ENCODE measurements at regions not wholly inside any gene's neighbourhood (a gene's known extent, or its start where the extent isn't known, plus 50 kb on each side); places are given as distances from the start of the nearest gene placed in this dataset.
A peak's percentile ranks its signal among the peaks of the same experiment; 100 is the strongest.

GRCh38 chr1:50289495-50289894 is 133.7 kb downstream of the DMRTA2 start:
- no peaks in the 10 kb centered on the region for H3K9me1 ChIP-seq (ENCODE audit: control insufficient read depth, insufficient read depth, low read length)
- no peaks in the 10 kb centered on the region for H3K27me3 ChIP-seq (ENCODE audit: control insufficient read depth in 2 of 2, insufficient read depth in 2 of 2, low read length in 2 of 2)
- no peak overlapping the region for H3K9ac ChIP-seq (ENCODE audit: insufficient read depth in 1 of 2, low read depth in 2 of 2, low read length in 2 of 2)
- H3K27ac ChIP-seq (ENCODE audit: extremely low read depth, low read depth, low read length), result no peak overlapping the region
- 3% methylated on average over 3 of the region's 3 CpGs for WGBS (ENCODE audit: insufficient coverage, low coverage, missing lambda C conversion rate)
- no peak overlapping the region for H3K4me2 ChIP-seq (ENCODE audit: insufficient read depth, low read length)
- TF ChIP-seq ZNF76 (CRISPR knock-in tag; IDR thresholded peaks at IDR 0.05; ENCODE audit: borderline replicate concordance) (no peak), HES1 (IDR thresholded peaks at IDR 0.05; ENCODE audit: low read depth) (no peak), ZHX1 (conservative IDR thresholded peaks at IDR 0.05; ENCODE audit: low read length) (no peak), RAD21 (CRISPR knock-in tag; conservative IDR thresholded peaks at IDR 0.05 in 1 of 2, IDR thresholded peaks at IDR 0.05 in 1 of 2) (no peak), PBX2 (CRISPR knock-in tag; IDR thresholded peaks at IDR 0.05; ENCODE audit: low read depth) (no peak), PBX2 (tag; conservative IDR thresholded peaks at IDR 0.05; ENCODE audit: low read depth) (no peak), ZNF696 (CRISPR knock-in tag; conservative IDR thresholded peaks at IDR 0.05) (no peak), THAP7 (CRISPR knock-in tag; IDR thresholded peaks at IDR 0.05) (no peak), XRCC5 (IDR thresholded peaks at IDR 0.05; ENCODE audit: low read depth, low read length) (no peak), ZNF134 (CRISPR knock-in tag; conservative IDR thresholded peaks at IDR 0.05) (no peak)
- H4K20me1 ChIP-seq (replicated peaks; ENCODE audit: control insufficient read depth, insufficient read depth, low read length), result peaks cover 3% of the 10 kb centered on the region; the same call in 1 of the 2 replicates
- H3K79me2 ChIP-seq (ENCODE audit: control insufficient read depth, insufficient read depth, low read length), result no peaks in the 10 kb centered on the region
- H3K4me3 ChIP-seq, result no peak overlapping the region
- CTCF ChIA-PET (ENCODE audit: low intra/inter-chr PET ratio), result no interaction called here
- H2AFZ ChIP-seq (ENCODE audit: low read depth, low read length), result no peak overlapping the region
- in situ Hi-C loops (cut with MboI) (no loop called here), intact Hi-C loops (cut with micrococcal nuclease) (no loop called here)
- H3K36me3 ChIP-seq (ENCODE audit: control insufficient read depth, insufficient read depth, low read length), result no peaks in the 10 kb centered on the region
- no peak for DNase-seq (ENCODE audit: extremely low read depth in 1 of 4, low spot score in 3 of 4)
- no peaks in the 10 kb centered on the region for H3K9me3 ChIP-seq (replicated peaks; ENCODE audit: control insufficient read depth, insufficient read depth, low read depth, low read length)
- peak; percentile 45; the same call in 1 of the 3 replicates for ATAC-seq
- POLR2A ChIA-PET, result interaction anchor here (1.1 kb wide), 1 partner anchor 10 kb away, joined by 4 read pairs; no protein-coding TSS in a partner anchor
- H3K4me1 ChIP-seq (replicated peaks in 1 of 2; ENCODE audit: control insufficient read depth in 2 of 2, insufficient read depth in 2 of 2, low read length in 2 of 2), result no peaks in the 10 kb centered on the region
- no peak for FAIRE-seq
- no TSS peak for BruUV-seq (replicated peaks)
